Gastroesophageal sphincter (tissue), 4 donors: ENCODE measurements at regions not wholly inside any gene's neighbourhood (a gene's known extent, or its start where the extent isn't known, plus 50 kb on each side); places are given as distances from the start of the nearest gene placed in this dataset.

Experiments used
- ATAC-seq: fragments of 150-250 bp; one replicate; pipeline ENCODE4 v1.9.1; 2016; ENCODE audit warnings: mild to moderate bottlenecking, moderate library complexity
- H3K27ac ChIP-seq, 4 donors: fragments of 200-600 bp; sonication (generic) in 3 of 4; 1 replicate in 3 of 4; 2 replicates in 1 of 4; pipeline ENCODE4 v1.5.1; 2016 to 2019
- H3K27me3 ChIP-seq: fragments of 200-600 bp; sonication (generic); one replicate; pipeline ENCODE4 v1.5.1; 2019
- H3K36me3 ChIP-seq, 2 donors: fragments of 200-600 bp; sonication (generic); one replicate each; pipeline ENCODE4 v1.5.1; 2019; ENCODE audit warnings: control low read depth in 1 of 2
- H3K4me1 ChIP-seq, 3 donors: fragments of 200-600 bp; sonication (generic); 1 replicate in 2 of 3; 2 replicates in 1 of 3; pipeline ENCODE4 v1.5.1; 2016 to 2019; ENCODE audit warnings: control low read depth in 2 of 3
- H3K4me3 ChIP-seq, 2 donors: fragments of 200-600 bp; sonication (generic); one replicate each; pipeline ENCODE4 v1.5.1; 2019; ENCODE audit warnings: mild to moderate bottlenecking in 1 of 2, moderate library complexity in 1 of 2
- H3K9me3 ChIP-seq, 3 donors: fragments of 200-600 bp; sonication (generic); one replicate each; pipeline ENCODE4 v1.5.1; 2017 to 2019; ENCODE audit warnings: control low read depth in 2 of 3
- CTCF ChIP-seq, 4 experiments: fragments of 200-600 bp in 2 of 4; fragments of 450-650 bp in 2 of 4; sonication (generic) in 1 of 4; IDR thresholded peaks; one replicate each; pipeline ENCODE4 v1.5.1; 2017 to 2019; ENCODE audit warnings: antibody characterized with exemption in 4 of 4, mild to moderate bottlenecking in 2 of 4, moderate library complexity in 2 of 4
- EP300 ChIP-seq: sonication (generic); formaldehyde crosslinking; IDR thresholded peaks from one replicate; pipeline ENCODE4 v1.6.1; 2017; ENCODE audit warnings: antibody characterized with exemption, mild to moderate bottlenecking
- POLR2A ChIP-seq, 2 donors: fragments of 450-650 bp; IDR thresholded peaks; one replicate each; pipeline ENCODE4 v1.6.1; 2017; ENCODE audit warnings: antibody characterized with exemption in 2 of 2, mild to moderate bottlenecking in 2 of 2, moderate library complexity in 1 of 2
- POLR2AphosphoS5 ChIP-seq: sonication (generic); formaldehyde crosslinking; IDR thresholded peaks from one replicate; pipeline ENCODE4 v1.6.1; 2017; ENCODE audit warnings: antibody characterized with exemption
- WGBS, 2 donors: methylation state at CpG; one replicate each; pipeline ENCODE4 v1.1.5; 2018; ENCODE audit warnings: low coverage in 1 of 2; 5-methylcytosine and 5-hydroxymethylcytosine counted together

GRCh38 chr3:40720341-40720740 lies 195.6 kb downstream of the ZNF621 start:
- H3K27me3 ChIP-seq = no peaks in the 10 kb centered on the region
- no peak overlapping the region for H3K27ac ChIP-seq
- no peak for ATAC-seq
- H3K4me3 ChIP-seq = no peak overlapping the region
- peaks cover 0 to 5% (median 0%) of the 10 kb centered on the region in 3 donors for H3K4me1 ChIP-seq
- WGBS, 2 donors = 80 to 87% methylated on average over 1 to 3 of the region's 4 CpGs
- TF ChIP-seq POLR2A (IDR thresholded peaks at IDR 0.05) (no peak), POLR2AphosphoS5 (no peak), CTCF (IDR thresholded peaks at IDR 0.05) (no peak), EP300 (no peak)
- H3K9me3 ChIP-seq = no peaks in the 10 kb centered on the region
- H3K36me3 ChIP-seq = no peaks in the 10 kb centered on the region

GRCh38 chr3:40720863-40721262 lies 196.1 kb downstream of the ZNF621 start:
- TF ChIP-seq POLR2A (IDR thresholded peaks at IDR 0.05) (no peak), POLR2AphosphoS5 (no peak), CTCF (IDR thresholded peaks at IDR 0.05) (no peak), EP300 (no peak)
- H3K27ac ChIP-seq = no peak overlapping the region
- WGBS, 2 donors = 89 to 96% methylated on average over 1 to 3 of the region's 3 CpGs
- no peaks in the 10 kb centered on the region for H3K9me3 ChIP-seq
- no peak for ATAC-seq
- H3K27me3 ChIP-seq = no peaks in the 10 kb centered on the region
- H3K4me1 ChIP-seq = peaks cover 0 to 5% (median 0%) of the 10 kb centered on the region in 3 donors
- no peak overlapping the region for H3K4me3 ChIP-seq
- H3K36me3 ChIP-seq = no peaks in the 10 kb centered on the region

GRCh38 chr3:40723083-40723660 lies 198.4 kb downstream of the ZNF621 start:
- ATAC-seq = no peak
- Histone ChIP-seq H3K36me3 (no peaks in the 10 kb centered on the region), H3K27me3 (no peaks in the 10 kb centered on the region), H3K27ac (no peak overlapping the region), H3K4me1 (peaks cover 0 to 5% (median 0%) of the 10 kb centered on the region in 3 donors), H3K4me3 (no peak overlapping the region), H3K9me3 (no peaks in the 10 kb centered on the region)
- no peak for TF ChIP-seq CTCF (IDR thresholded peaks at IDR 0.05)
- TF ChIP-seq POLR2A (IDR thresholded peaks at IDR 0.05) = no peak
- no peak for TF ChIP-seq EP300
- no peak for TF ChIP-seq POLR2AphosphoS5

GRCh38 chr3:40725031-40725430 lies 200.3 kb downstream of the ZNF621 start:
- no peak for TF ChIP-seq POLR2AphosphoS5
- no peak for ATAC-seq
- Histone ChIP-seq H3K36me3 (no peaks in the 10 kb centered on the region), H3K4me1 (peaks cover 0 to 4% (median 0%) of the 10 kb centered on the region in 3 donors), H3K4me3 (no peak overlapping the region), H3K27ac (no peak overlapping the region), H3K27me3 (no peaks in the 10 kb centered on the region), H3K9me3 (peaks cover 0 to 18% (median 0%) of the 10 kb centered on the region in 3 donors)

- H3K9me3 ChIP-seq = peaks cover 0 to 37% (median 0%) of the 10 kb centered on the region in 3 donors
- H3K4me3 ChIP-seq = no peak overlapping the region
- H3K27ac ChIP-seq = no peak overlapping the region
- no peaks in the 10 kb centered on the region for H3K36me3 ChIP-seq
- ATAC-seq = no peak
- H3K4me1 ChIP-seq = no peaks in the 10 kb centered on the region
- no peaks in the 10 kb centered on the region for H3K27me3 ChIP-seq
- TF ChIP-seq POLR2A (IDR thresholded peaks at IDR 0.05) = no peak
- no peak for TF ChIP-seq EP300
- TF ChIP-seq POLR2AphosphoS5 = no peak
- TF ChIP-seq CTCF (IDR thresholded peaks at IDR 0.05) = no peak
- 43% methylated on average over 1 of the region's 1 CpG; no CpG with 5 or more reads in 1 of the 2 donors for WGBS, 2 donors
Measured at GRCh38 chr3:40731445-40731844, 206.7 kb downstream of the ZNF621 start.
